ENCODE measurements at regions not wholly inside any gene's neighbourhood (a gene's known extent, or its start where the extent isn't known, plus 50 kb on each side); places are given as distances from the start of the nearest gene placed in this dataset.

GRCh38 chr6:125498606-125499005 is 196.8 kb upstream of the HDDC2 start:
- CTCF ChIA-PET = interaction anchor here (0.6 kb wide), 1 partner anchor 85 kb away, joined by 3 read pairs; no protein-coding TSS in a partner anchor
- Histone ChIP-seq H3K36me3 (ENCODE audit: control insufficient read depth, insufficient read depth, low read length) (no peaks in the 10 kb centered on the region), H3K27me3 (ENCODE audit: control insufficient read depth, insufficient read depth, low read length) (no peaks in the 10 kb centered on the region), H3K4me3 (ENCODE audit: low read depth, low read length) (no peak overlapping the region)
- no peak for DNase-seq (ENCODE audit: low read depth)
- POLR2A ChIA-PET = no interaction called here
- no peak for TF ChIP-seq CTCF (IDR thresholded peaks at IDR 0.05; ENCODE audit: insufficient read depth, low read depth, low read length)

GRCh38 chr6:125499535-125499934 is 197.8 kb upstream of the HDDC2 start:
- ChIA-PET CTCF (no interaction called here), POLR2A (no interaction called here)
- H3K27me3 ChIP-seq (ENCODE audit: control insufficient read depth, insufficient read depth, low read length) = no peaks in the 10 kb centered on the region
- H3K4me3 ChIP-seq (ENCODE audit: low read depth, low read length) = no peak overlapping the region
- no peak for DNase-seq (ENCODE audit: low read depth)
- H3K36me3 ChIP-seq (ENCODE audit: control insufficient read depth, insufficient read depth, low read length) = no peaks in the 10 kb centered on the region
- no peak for TF ChIP-seq CTCF (IDR thresholded peaks at IDR 0.05; ENCODE audit: insufficient read depth, low read depth, low read length)

GRCh38 chr6:125503181-125503580 is 201.4 kb upstream of the HDDC2 start:
- Histone ChIP-seq H3K36me3 (ENCODE audit: control insufficient read depth, insufficient read depth, low read length) (no peaks in the 10 kb centered on the region), H3K27me3 (ENCODE audit: control insufficient read depth, insufficient read depth, low read length) (no peaks in the 10 kb centered on the region), H3K4me3 (ENCODE audit: low read depth, low read length) (no peak overlapping the region)
- POLR2A ChIA-PET = no interaction called here
- DNase-seq (ENCODE audit: low read depth) = no peak
- TF ChIP-seq CTCF (IDR thresholded peaks at IDR 0.05; ENCODE audit: insufficient read depth, low read depth, low read length) = no peak
- CTCF ChIA-PET = no interaction called here

- no peaks in the 10 kb centered on the region for H3K36me3 ChIP-seq (ENCODE audit: control insufficient read depth, insufficient read depth, low read length)
- no peak overlapping the region for H3K4me3 ChIP-seq (ENCODE audit: low read depth, low read length)
- DNase-seq (ENCODE audit: low read depth) = no peak
- ChIA-PET POLR2A (no interaction called here), CTCF (no interaction called here)
- no peak for TF ChIP-seq CTCF (IDR thresholded peaks at IDR 0.05; ENCODE audit: insufficient read depth, low read depth, low read length)
- no peaks in the 10 kb centered on the region for H3K27me3 ChIP-seq (ENCODE audit: control insufficient read depth, insufficient read depth, low read length)
Measured at GRCh38 chr6:125507987-125508655, 206.4 kb upstream of the HDDC2 start.

- POLR2A ChIA-PET = no interaction called here
- CTCF ChIA-PET = no interaction called here
- DNase-seq (ENCODE audit: low read depth) = no peak
- H3K27me3 ChIP-seq (ENCODE audit: control insufficient read depth, insufficient read depth, low read length) = no peaks in the 10 kb centered on the region
- TF ChIP-seq CTCF (IDR thresholded peaks at IDR 0.05; ENCODE audit: insufficient read depth, low read depth, low read length) = no peak
- H3K36me3 ChIP-seq (ENCODE audit: control insufficient read depth, insufficient read depth, low read length) = no peaks in the 10 kb centered on the region
- no peak overlapping the region for H3K4me3 ChIP-seq (ENCODE audit: low read depth, low read length)
Measured at GRCh38 chr6:125508793-125509192, 207.0 kb upstream of the HDDC2 start.
